NCI-H748 (cell line): ENCODE measurements at regions not wholly inside any gene's neighbourhood (a gene's known extent, or its start where the extent isn't known, plus 50 kb on each side); places are given as distances from the start of the nearest gene placed in this dataset.

Source experiments
- DNase-seq: peaks from one replicate; lab custom pipeline; 2025; ENCODE audit not compliant: unreplicated experiment; lab: John Stamatoyannopoulos, UW

DNA sequence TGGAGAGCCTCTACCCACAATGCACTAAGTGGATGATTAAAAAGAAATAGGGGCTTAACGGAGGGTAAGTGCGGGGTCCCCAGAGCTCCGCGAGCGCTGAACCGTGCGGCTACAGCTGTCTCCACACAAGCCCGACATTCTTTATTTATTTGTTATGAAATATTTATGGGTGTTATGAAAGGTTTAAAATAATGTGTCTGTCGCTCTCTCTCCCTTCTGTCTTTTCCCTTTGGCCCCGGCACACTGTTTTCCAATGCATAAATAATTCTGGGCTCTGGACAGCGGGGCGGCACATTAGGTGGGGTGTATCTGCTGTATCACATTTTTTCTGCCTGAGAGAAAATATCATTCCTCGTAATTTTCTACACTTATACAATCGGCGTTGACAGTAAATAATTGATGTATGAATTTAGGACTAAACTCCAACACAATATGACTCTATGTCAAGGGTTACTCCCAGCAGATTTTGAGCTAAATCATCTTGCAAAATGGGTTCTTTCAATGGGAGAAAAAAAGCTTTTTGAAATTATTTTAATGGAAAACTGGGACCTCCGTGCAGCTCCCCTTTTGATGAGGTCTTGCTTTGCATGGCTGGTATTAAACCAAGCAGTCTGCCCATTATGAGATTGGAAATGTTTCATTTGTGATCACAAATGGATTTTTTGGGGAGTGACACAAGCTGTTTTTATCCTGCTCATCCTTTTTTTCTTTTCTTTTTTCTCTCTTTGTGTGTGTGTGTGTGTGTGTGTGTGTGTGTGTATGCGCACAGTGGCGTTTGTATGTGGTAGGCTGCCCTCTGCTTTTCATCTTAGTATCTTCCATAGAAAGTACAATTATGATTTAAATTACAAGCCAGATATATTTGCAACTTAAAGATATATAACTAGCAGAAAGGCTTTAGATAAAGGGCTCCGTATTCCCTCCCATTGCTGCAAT lies 370.6 kb upstream of the IRX4 start:
- DNase-seq: no peak

DNA sequence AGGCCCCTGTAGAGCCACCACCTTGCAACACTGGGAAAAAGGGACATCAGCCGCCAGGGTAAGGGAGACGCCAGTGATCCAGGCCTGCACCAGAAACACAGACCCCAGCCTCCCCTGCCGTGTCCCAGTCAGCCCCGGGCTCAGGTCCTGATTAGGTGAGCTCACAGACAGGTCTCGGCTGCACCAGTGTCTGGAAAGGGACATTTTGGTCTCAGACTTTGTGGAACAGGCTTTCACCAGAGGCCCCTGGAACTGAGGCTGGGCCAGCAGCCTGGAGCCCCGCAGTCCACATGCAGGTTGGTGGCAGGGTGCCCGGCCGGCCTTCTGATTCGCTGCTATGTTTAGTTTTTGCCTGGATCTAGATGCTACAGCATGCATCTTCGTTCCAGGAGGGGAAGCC lies 369.0 kb upstream of the IRX4 start:
- no peak for DNase-seq

DNA sequence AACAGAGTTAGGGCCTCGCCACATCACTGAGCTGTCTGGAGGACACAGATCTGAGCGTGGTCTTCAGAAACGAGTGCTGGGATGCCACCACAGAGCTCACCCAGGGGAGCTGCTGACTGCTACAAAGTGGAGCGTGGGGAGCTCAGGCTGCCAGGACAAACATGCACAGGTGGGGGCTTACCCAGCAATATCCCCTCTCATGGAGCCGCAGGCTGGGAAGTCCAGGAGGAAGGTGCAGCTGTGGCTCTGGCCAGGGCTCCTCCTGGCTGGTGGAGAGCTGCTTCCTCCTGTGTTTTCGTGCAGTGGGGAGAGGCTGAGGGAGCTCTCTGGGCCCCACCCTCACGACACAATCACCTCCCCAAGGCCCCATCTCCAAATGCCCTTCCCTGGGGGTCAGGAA lies 368.6 kb upstream of the IRX4 start:
- DNase-seq: no peak

DNA sequence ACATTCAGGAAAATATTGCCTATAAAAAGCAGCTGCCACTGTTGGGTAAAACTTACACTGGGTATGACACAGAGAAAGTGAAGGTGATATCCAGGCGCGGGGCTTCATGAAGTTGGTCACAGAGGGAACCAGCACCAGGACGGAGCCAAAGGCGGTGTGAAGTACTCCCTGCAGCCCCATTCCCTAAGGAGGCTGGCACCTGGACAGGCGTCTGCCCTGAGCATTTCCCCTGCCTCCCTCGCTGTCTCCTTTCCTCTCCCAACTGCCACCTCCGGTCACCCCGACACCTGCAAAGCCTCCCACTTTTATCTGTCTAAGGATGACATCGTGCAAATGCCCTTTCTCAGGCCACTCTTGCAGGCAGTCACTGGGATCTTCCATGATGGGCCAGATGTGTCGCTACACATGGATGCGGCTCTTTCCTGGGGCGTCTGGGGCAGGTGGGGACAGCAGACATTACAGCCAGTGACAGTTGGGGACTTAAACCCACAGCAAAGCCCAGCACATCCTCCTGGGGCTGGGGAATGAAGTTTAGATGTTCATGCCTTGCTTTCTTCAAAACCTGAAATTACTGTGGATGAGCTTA lies 367.7 kb upstream of the IRX4 start:
- no peak for DNase-seq

DNA sequence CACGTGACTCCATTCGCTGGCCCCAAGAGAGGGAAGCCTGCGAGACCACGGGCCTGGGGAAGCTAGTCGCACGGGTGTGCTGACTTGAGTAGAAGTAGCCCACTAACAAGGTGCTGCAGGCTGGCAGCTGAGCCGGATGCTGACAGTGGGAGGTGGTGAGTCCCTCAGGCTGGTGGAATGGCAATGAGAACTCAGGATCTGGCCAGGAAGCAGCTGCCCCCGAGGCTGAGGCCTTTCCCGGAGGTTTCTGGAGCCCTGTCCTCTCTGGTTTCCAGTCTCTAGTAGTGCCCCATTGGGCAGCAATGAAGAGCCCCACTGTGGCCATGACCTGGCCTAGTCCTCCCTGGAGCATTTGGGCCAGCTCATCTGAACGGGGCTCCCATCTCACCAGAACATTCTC lies 366.7 kb upstream of the IRX4 start:
- DNase-seq: no peak

DNA sequence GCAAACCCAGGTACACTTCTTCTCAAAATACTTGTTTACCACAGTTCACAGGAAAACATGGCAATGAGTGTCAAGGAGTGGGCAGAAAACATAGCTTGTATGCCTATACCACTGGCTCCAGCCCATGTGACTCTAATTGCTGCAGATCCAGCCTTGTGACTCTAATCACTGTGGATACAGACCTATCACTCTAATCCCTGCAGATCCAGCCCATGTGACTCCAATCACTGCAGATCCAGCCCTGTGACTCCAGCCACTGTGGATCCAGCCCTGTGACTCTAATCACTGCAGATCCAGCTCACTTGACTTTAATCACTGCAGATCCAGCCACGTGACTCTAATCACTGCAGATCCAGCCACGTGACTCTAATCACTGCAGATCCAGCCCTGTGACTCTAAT lies 366.3 kb upstream of the IRX4 start:
- no peak for DNase-seq

DNA sequence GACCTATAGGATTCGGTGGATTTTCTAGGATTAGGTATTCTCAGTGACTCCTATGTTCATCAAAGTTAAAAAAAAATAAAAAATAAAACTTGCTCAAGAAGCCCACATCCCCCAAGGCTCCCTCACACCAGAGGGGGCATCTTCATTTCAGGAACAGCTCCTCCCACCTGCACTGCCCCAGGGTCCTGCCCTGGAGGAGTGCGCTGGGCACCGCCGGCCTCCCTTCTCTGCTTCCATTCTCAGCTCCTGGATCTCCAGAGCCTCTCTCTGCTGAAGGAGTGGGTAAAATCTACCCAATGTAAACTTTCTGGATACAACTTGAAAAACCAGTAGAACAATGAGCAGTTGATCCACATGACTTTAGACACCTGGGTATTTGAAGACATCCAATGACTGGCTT lies 359.8 kb upstream of the IRX4 start:
- no peak for DNase-seq

DNA sequence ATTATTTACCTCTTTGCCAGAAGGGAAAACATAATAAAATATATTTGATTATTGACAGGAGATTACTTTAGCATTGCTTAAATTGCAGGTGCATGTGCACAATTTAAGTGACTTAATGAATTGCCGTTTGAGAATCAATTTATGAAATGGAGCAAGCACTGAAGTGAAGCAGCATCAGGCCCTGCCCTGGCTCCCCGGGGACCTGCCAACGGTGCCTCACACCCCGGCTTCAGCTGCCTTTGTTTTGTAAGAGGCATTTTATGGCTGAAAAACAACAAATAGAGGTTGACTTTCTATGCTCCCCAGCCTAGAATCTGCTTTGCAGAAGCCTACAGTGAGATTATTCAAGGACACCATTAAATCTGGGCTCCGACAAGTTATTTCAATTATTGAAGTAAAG lies 359.1 kb upstream of the IRX4 start:
- peak; percentile 44 for DNase-seq

DNA sequence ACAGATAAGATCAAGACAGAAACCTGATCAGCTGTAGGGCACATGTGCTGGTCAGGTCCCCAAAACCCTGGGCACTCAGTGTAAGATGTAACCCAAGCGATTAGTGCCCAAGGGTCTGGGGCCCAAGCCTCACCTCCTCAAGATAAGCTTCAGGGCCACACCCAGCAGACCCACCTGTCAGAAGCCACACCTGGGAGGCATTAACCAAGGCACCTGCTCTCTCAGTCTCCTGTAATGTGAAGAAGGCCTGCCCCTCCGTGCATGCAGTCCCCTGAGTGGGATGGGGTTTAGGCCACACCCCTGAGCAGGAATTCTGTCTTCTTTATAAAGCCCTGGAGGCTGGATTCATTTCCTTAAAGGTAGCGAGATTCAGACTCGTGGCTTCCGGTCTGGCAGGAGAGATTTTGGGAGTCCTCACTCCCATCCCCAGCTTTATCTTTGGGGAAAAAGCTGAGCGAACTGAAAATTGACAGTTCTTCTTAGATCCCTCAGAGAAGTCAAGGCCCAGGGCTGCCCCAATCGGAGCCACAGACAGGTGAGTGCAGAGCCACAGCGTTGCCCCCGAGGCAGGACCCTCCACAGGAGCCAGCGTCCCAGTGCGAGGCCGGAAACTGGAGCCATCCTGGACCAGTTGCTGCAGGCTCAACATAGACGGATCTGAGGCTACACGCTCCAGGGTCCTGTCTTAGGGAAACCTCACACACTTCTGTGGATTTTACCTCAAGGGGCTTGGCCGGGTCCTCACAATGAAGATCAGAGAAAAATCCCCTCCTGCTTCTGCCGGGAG lies 357.6 kb upstream of the IRX4 start:
- DNase-seq: peak; percentile 40

DNA sequence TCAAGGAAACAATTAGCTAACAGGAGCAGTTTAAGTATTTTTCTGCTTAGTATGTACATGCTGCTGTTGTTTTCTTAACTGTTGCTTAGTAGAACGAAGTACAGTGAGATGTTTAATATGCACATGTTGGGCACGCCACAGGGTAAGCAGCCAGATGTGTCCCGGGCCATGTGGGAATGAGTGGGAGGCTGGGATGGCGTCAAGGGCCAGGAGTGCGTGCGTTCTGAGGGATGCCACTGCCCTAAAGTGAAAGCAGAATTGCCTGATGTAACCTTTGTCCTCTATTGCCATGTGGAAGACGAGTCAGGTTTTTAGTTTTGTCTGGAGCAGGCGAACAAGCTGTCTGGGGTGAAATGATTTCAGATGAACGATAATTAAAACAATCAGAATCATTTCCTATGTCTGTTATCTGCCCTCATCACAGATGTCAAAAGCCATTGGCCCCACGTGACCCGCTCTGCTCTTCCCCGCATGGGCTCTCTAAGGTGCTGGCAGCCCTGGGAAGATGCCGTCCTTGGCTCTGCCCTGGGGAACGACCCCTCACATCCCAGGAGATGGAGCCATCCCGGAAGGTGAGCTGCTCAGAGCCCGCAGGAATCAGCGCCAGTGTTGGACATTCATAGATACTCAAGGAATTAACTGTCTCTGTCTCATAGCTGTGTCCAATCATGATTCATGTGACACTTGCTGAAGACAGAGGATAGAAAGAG lies 356.6 kb upstream of the IRX4 start:
- no peak for DNase-seq

DNA sequence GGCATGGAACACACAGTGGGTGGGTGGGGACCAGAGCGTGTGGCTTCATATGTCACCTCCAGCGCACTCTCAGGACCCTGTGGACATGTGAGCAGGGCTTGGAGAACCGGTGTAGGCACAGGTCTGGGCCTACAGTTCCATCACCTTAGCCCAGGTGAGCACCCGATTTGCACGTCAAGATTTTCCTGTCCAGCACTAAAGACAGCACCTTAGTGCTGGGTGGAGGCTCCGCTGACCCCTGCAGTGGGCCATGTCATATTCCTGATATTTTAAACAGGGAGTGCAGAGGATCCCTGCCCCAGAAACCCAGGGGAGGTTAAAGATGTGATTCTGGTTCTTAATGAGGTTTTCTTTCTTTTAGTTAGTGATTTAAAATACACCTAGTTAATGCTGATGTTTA lies 356.0 kb upstream of the IRX4 start:
- DNase-seq: no peak

DNA sequence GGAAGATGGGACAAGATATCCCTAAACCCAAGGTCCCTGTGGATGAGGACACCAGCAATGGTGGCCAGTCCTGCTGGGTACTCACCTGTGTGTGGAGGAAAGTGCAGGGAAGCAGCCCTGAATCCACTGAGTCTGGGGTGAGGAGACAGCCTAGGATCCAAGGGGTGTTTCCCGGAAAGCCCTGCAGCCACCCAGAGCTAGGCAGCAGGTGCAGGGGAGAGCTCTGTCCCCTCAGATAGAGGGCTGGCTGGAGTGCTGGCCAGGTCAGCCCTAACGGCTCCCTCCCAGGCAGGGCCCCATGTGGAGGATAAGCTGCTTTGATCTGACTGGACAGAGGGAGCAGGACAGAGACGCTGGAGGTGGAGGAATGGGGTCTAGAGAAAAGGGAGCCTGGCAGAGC lies 344.7 kb upstream of the IRX4 start:
- no peak for DNase-seq

DNA sequence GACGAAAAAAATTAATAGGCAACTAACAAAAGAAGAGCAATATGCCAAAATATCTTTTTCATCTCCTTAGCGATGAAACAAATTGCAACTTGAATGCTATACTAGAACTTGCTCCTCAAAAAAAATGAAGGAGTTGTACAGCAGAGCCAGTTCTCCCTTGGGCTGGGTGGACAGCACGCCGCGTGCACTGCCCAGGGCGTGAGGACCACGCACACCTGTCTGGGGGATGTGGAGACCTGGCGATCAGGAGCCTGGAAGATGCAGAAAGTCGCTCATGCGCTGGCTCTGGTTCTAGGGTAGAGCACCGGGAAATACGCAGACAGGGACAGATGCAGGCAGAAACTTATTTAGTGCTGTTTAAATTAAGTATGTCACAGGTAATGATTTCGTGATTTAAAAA lies 342.0 kb upstream of the IRX4 start:
- DNase-seq: no peak

DNA sequence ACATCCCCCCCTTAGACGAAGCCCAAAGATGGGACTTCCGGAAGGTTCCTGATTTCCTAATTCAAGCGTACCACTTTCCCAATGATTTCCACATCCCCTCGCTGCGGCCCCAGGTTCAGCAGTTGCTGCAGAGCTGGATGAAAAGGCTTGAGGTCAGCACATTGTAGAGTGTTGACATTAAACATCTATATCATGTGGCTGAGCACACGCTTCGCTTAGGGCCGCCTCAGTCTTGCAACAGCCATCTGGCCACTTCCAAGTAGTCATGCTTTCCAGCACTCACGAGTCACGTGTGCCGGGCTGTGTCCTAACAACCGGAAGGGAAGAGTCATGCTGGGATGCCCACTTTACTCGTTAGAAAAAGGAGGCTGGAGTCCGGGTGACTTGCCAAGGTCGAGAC lies 340.6 kb upstream of the IRX4 start:
- DNase-seq: peak; percentile 71

DNA sequence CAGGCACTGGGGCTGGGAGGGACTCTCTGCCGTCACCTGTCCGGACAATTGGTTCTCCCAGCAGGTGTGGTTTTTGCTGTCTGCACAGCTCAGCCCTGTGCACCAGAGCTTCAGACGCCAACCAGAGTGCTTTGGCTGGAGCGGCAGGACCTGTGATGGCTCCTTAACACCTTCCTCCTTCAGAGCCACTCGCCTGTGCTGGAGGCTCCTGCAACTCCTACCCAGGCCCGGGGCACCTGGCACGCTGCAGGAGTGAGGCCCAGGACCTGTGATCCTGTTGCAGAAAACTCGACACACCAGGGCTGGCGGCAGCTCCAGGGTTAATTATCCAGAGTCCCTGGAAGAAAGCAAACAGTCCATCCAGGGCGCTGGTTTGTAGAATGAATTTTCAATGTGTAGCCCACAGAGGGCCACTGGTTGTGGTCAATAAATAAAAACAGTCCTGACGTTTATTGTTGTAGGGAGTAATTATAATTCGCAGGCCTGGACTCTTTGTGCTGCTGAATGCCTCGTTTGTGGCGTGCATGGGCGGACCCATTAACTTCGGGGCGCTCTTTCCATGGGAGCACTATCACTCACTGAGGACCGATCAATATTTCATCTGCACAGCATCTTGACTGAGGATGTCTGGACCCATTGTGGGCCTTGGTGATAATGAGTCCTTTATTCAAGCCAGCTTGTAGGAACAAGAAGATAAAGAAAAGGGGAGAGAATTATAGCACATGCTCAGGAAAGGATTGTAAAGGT lies 339.7 kb upstream of the IRX4 start:
- peak; percentile 62 for DNase-seq

DNA sequence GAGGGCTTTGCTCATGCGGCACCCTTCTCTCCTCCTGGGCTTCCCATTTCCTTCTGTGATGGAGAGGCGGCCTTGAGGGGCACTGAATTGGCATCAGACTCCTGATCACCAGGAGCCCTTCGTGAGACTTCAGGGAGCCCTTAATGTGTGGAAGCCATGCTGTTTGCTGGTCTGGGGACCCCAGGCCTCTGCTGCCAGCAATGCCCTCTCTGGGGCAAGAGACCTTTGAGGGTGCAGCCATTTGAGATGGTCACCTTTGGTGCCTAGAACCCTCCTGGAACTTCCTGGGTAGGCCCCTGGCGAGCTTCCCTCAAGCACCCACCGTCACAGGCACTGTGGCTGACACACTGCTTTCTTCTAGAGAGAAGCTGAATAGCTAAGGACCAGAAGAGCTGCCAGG lies 338.7 kb upstream of the IRX4 start:
- DNase-seq: no peak

DNA sequence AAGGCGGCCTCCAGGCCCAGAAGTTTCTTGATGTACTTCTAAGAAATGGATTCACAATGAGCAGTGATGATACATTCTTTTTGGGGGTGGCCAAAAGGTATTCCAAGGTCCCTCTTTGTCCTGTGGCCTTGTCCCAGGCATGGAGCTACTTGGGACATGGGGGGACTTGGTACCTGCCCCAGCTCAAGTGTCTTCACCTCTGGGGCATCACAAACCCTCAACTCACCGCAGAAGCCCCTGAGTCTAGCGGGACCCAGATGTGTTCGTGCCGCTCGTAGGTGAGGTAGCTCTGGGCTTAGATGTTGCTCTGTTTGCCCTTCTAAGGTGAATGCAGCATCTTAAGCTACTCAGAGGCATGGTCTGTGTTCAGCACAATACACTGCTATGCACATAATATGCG lies 338.0 kb upstream of the IRX4 start:
- no peak for DNase-seq

DNA sequence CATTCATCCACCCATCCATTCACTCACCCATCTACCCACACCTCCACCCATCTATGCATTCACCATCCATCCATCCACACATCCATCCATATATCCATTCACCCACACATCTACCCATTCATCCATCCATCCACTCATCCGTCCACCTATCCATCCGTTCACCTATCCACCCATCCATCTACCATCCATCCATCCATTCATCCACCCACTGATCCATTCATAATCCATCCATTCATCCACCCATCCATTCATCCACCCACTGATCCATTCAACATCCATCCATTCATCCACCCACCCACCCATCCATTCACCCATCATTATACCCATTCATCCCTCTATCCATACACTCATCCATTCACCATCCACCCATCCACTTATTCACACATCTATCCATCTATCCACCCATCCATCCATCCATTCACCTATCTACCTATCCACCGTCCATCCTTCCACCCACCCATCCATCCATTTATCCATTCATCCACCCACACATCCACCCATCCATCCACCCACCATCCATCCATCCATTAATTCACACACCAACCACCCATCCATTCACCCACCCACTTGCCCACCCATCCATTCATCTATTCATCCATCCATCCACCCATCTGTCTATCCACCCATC lies 336.5 kb upstream of the IRX4 start:
- DNase-seq: no peak

DNA sequence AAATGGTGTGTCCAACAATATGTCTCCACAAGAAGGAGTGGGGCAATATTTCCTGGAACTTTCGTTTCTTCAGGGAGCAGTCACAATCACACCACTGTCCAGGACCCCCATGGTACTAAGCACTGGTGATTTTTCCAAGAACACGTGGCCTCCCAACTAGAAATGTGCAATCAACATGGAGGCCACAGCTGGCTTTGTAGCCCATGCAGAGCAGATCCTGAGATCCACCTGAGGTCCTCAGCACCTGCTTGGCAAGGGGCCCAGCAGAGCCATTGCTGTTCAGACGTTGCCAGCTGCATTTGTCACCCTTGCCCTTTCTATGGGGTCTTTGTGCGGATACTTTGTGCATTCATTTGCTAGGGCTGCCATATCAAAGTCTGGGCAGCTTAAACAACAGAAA lies 334.5 kb upstream of the IRX4 start:
- DNase-seq: peak; percentile 64

DNA sequence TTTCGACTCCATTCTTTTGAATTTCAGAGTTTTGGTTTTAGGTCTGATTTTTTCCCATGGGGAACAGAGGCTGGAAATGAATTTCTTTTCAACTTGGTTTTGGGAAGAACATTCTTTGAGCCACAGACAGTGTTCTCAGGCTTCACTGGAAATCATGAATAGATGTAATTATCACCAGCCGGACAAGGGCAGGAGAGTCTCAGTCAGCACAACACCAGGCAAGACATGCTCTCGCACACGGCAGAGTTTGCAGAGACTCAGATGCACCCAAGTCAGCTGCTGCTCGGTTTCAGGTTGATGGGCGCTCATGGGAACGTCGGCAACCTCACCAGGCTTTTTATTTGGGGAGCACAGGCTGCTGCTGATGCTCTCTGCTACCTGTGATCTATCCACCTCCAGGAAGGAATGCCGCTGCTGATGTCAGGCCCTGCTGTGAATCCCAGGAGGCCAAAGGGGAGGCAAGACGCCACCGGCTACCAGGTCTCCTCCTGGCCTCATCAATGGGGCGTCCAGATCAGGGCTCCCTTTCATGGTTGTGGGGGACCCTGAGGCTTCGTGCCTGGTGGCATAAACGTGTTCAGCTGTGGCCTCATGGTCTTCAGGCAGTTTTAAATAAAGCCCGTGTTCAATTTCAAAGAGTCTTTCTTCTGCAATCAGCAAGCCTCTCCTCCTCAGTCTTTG lies 332.3 kb upstream of the IRX4 start:
- DNase-seq: no peak
